Glutamatergic neuron (in vitro differentiated cells): ENCODE measurements at regions not wholly inside any gene's neighbourhood (a gene's known extent, or its start where the extent isn't known, plus 50 kb on each side); places are given as distances from the start of the nearest gene placed in this dataset.
"Not testable (repeated sequence)": the region's sequence is repeated elsewhere in the genome, so short reads cannot be mapped to it uniquely, and the experiment has no call there.

Experiments used
- DNase-seq: peaks from one replicate; pipeline ENCODE4 v3.0.0; 2022
- H3K27ac Mint-ChIP-seq: one replicate; pipeline ENCODE4 v1.8.0; 2020; ENCODE audit warnings: mild to moderate bottlenecking, mixed read lengths, inconsistent platforms; ENCODE audit not compliant: unreplicated experiment
- H3K27me3 Mint-ChIP-seq: one replicate; pipeline ENCODE4 v1.8.0; 2020; ENCODE audit warnings: mild to moderate bottlenecking, moderate library complexity, mixed read lengths, inconsistent platforms; ENCODE audit not compliant: unreplicated experiment
- H3K36me3 Mint-ChIP-seq: one replicate; pipeline ENCODE4 v1.8.0; 2020; ENCODE audit warnings: mild to moderate bottlenecking, mixed read lengths, inconsistent platforms; ENCODE audit not compliant: unreplicated experiment
- H3K4me1 Mint-ChIP-seq: one replicate; pipeline ENCODE4 v1.8.0; 2020; ENCODE audit warnings: mild to moderate bottlenecking, low read depth, mixed read lengths, inconsistent platforms; ENCODE audit not compliant: unreplicated experiment
- H3K4me3 Mint-ChIP-seq: one replicate; pipeline ENCODE4 v1.8.0; 2020; ENCODE audit warnings: mild to moderate bottlenecking, mixed read lengths, inconsistent platforms; ENCODE audit not compliant: unreplicated experiment
- H3K9me3 Mint-ChIP-seq: one replicate; pipeline ENCODE4 v1.8.0; 2020; ENCODE audit warnings: mild to moderate bottlenecking, moderate library complexity, mixed read lengths, inconsistent platforms; ENCODE audit not compliant: unreplicated experiment
- CTCF ChIP-seq: fragments of 200-600 bp; sonication (generic); IDR thresholded peaks from one replicate; pipeline ENCODE4 v1.5.0; 2021; ENCODE audit not compliant: partially characterized antibody, unreplicated experiment

DNA sequence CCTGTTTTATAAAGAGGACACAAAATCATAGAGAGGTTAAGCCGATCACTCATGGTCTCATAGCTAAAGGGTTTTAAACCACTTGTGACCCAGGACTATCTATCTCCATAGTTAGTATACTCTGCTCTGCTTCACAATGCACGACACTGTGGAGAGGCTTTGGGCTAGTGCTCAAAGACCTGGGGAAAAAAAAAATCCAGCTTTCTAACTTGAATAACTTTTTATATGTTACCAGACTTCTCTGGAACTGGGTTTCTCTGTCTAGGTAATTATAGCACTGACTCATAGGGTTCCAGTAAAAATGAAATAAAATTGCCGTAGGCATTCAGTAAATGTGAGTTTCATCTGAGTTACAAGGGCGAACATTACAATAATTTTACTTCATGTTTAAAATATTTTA lies 273.7 kb upstream of the TECRL start:
- Mint-ChIP-seq H3K36me3 (peaks cover 4% of the 10 kb centered on the region), H3K4me1 (no peaks in the 10 kb centered on the region), H3K9me3 (peaks cover 2% of the 10 kb centered on the region)

GRCh38 chr4:64682481-64682880 lies 273.2 kb upstream of the TECRL start:
- H3K9me3 Mint-ChIP-seq, result no peaks in the 10 kb centered on the region
- H3K4me1 Mint-ChIP-seq, result no peaks in the 10 kb centered on the region
- no peaks in the 10 kb centered on the region for H3K27me3 Mint-ChIP-seq
- no peak for TF ChIP-seq CTCF
- peaks cover 3% of the 10 kb centered on the region for H3K36me3 Mint-ChIP-seq
- no peak overlapping the region for H3K4me3 Mint-ChIP-seq
- DNase-seq, result no peak
- H3K27ac Mint-ChIP-seq, result no peak overlapping the region

More for the DNA sequence above, 273.7 kb upstream of the TECRL start:
- H3K27me3 Mint-ChIP-seq, result no peaks in the 10 kb centered on the region
- H3K4me3 Mint-ChIP-seq, result no peak overlapping the region
- no peak for DNase-seq
- H3K27ac Mint-ChIP-seq, result no peak overlapping the region
- TF ChIP-seq CTCF, result no peak

DNA sequence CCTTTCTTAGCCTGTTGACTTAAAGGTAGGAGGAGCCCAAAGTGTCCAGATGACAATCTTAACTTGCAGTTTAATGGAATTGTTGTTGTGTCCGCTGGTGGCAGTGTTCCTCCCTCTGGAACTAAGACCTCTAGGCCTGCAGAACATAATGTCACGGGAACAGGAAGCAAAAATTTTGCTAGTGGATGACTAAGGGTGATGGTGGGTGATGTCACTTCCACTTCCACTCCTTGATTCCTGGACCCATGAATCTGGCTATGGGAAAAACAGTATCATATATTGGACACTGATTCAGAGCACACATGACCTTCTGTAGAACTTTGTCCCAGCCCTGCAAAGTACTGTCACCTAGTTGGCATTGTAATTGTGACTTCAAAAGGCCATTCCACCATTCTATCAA lies 263.9 kb upstream of the TECRL start:
- H3K27ac Mint-ChIP-seq, H3K4me1 Mint-ChIP-seq, DNase-seq, H3K9me3 Mint-ChIP-seq, H3K27me3 Mint-ChIP-seq, H3K4me3 Mint-ChIP-seq: not testable (repeated sequence)
- H3K36me3 Mint-ChIP-seq, result peaks cover 21% of the 10 kb centered on the region

DNA sequence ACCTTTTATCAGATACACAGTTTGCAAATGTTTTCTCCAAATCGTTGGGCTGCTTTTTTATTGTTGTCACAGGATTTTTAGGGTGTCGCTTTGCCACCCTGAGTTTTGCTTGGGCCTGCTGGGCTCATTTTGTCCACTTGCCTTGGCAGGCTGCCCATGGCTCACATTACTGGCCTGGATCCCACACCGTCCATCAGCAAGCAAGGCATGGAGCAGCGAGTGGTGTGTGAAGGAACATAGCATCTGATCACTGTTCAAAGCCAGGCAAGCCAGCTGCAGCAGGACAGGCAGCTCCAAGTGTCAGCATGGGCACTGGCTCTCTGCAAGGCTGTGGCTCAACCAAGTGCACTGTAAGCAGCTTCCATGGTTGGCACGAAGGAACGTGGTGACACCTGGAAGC lies 261.4 kb upstream of the TECRL start:
- no peak overlapping the region for H3K27ac Mint-ChIP-seq
- H3K4me1 Mint-ChIP-seq, result no peaks in the 10 kb centered on the region
- no peak for TF ChIP-seq CTCF
- no peak overlapping the region for H3K4me3 Mint-ChIP-seq
- no peaks in the 10 kb centered on the region for H3K9me3 Mint-ChIP-seq
- peaks cover 7% of the 10 kb centered on the region for H3K36me3 Mint-ChIP-seq
- DNase-seq, result no peak
- H3K27me3 Mint-ChIP-seq, result no peaks in the 10 kb centered on the region

DNA sequence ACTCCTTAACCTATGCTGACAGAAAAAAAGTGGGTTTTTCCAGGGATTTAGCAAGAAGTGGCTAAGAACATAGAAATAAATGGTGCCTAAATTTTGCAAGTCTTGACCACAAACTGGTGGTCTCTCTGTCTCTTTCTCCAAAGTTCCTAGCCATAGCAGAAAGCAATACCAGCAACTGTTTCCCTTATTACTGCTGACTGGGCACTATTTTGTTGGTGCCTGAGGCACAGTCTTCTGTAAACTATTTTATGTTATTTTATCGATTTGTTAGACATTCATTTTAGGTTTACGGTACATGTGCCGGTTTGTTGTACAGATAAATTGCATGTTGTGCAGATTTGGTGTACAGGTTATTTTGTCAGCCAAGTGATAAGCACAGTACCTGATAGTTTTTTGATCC lies 234.6 kb upstream of the TECRL start:
- no peak for DNase-seq
- H3K9me3 Mint-ChIP-seq, result no peaks in the 10 kb centered on the region
- H3K4me3 Mint-ChIP-seq, result no peak overlapping the region
- H3K36me3 Mint-ChIP-seq, result no peaks in the 10 kb centered on the region
- TF ChIP-seq CTCF, result no peak
- no peak overlapping the region for H3K27ac Mint-ChIP-seq
- peaks cover 3% of the 10 kb centered on the region for H3K27me3 Mint-ChIP-seq
- H3K4me1 Mint-ChIP-seq, result peaks cover 2% of the 10 kb centered on the region

DNA sequence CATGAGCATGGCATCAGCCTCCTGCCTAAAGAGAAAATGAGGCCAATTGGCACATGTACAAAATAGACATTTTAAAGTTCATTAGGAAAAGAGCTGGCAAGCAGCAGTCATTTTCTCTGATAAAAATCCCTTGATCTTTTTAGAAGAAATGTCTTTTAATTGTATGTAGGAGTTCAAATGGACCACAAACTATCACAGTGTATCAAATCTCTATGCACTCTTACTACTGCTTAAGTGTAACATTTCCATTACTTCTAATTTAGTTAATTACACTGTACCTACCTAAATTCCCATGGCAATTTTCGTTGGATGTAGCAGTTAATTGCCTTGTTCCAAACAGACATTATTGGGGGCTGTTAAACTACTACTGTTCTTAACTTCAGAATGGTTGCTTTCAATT lies 233.7 kb upstream of the TECRL start:
- TF ChIP-seq CTCF, result no peak
- Mint-ChIP-seq H3K4me1 (peaks cover 2% of the 10 kb centered on the region), H3K36me3 (no peaks in the 10 kb centered on the region), H3K4me3 (no peak overlapping the region), H3K9me3 (no peaks in the 10 kb centered on the region), H3K27me3 (peaks cover 3% of the 10 kb centered on the region), H3K27ac (no peak overlapping the region)
- no peak for DNase-seq

DNA sequence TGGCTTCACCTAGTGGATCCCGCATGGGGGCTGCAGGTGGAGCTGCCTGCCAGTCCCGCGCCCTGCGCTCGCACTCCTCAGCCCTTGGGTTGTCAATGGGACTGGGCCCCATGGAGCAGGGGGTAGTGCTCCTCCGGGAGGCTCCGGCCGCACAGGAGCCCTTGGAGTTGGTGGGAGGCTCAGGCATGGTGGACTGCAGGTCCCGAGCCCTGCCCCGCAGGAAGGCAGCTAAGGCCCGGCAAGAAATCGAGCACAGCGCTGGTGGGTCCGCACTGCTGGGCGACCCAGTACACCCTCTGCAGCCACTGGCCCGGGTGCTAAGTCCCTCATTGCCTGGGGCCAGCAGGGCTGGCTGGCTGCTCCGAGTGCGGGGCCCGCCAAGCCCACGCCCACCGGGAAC lies 231.2 kb upstream of the TECRL start:
- H3K9me3 Mint-ChIP-seq, result not testable (repeated sequence)

More for the DNA sequence above, 231.2 kb upstream of the TECRL start:
- H3K36me3 Mint-ChIP-seq, H3K4me1 Mint-ChIP-seq, H3K4me3 Mint-ChIP-seq, H3K27ac Mint-ChIP-seq, H3K27me3 Mint-ChIP-seq, DNase-seq: not testable (repeated sequence)
